Prostate gland (tissue), 2 donors: ENCODE measurements at regions not wholly inside any gene's neighbourhood (a gene's known extent, or its start where the extent isn't known, plus 50 kb on each side); places are given as distances from the start of the nearest gene placed in this dataset.

ENCODE experiments used
- DNase-seq: peaks from one replicate; pipeline ENCODE4 v3.0.0-alpha.2; 2019; ENCODE audit warnings: low spot score
- H3K27ac ChIP-seq, 2 donors: fragments of 200-600 bp; sonication (generic); 2 replicates each; pipeline ENCODE4 v1.5.1; 2017 to 2019
- H3K27me3 ChIP-seq: fragments of 200-600 bp; sonication (generic); replicated peaks from 2 replicates; pipeline ENCODE4 v1.5.1; 2019; ENCODE audit not compliant: insufficient read depth
- H3K36me3 ChIP-seq, 2 donors: fragments of 200-600 bp; sonication (generic); 1 replicate in 1 of 2; 2 replicates in 1 of 2; pipeline versions ENCODE4 v1.5.1 to v1.8.1; 2017 to 2019
- H3K4me1 ChIP-seq: fragments of 200-600 bp; sonication (generic); replicated peaks from 2 replicates; pipeline ENCODE4 v1.5.1; 2019
- H3K4me3 ChIP-seq, 2 donors: fragments of 200-600 bp; sonication (generic); 2 replicates each; pipeline ENCODE4 v1.5.1; 2017 to 2019
- H3K9me3 ChIP-seq: fragments of 200-600 bp; sonication (generic); 2 replicates; pipeline ENCODE4 v1.5.1; 2017
- POLR2A ChIP-seq: fragments of 450-650 bp; IDR thresholded peaks from one replicate; pipeline ENCODE4 v1.6.1; 2016; ENCODE audit warnings: antibody characterized with exemption, mild to moderate bottlenecking
- POLR2AphosphoS5 ChIP-seq: sonication (generic); formaldehyde crosslinking; IDR thresholded peaks from one replicate; pipeline ENCODE4 v1.6.1; 2017; ENCODE audit warnings: antibody characterized with exemption
- WGBS: methylation state at CpG from one replicate; pipeline ENCODE4 v1.1.5; 2018; 5-methylcytosine and 5-hydroxymethylcytosine counted together
- intact Hi-C: fragments of 100-400 bp; cut with DNase I; formaldehyde crosslinking; loops from one replicate; pipeline ENCODE4 v1.14.2; 2022
- TF ChIP-seq, protein P1 (sequence below), 4 experiments: fragments of 200-600 bp in 2 of 4; fragments of 450-650 bp in 2 of 4; sonication (generic) in 2 of 4; IDR thresholded peaks; 1 replicate in 3 of 4; 2 replicates in 1 of 4; pipeline ENCODE4 v1.5.1; 2016 to 2019; ENCODE audit warnings: antibody characterized with exemption in 4 of 4, mild to moderate bottlenecking in 2 of 4, moderate library complexity in 2 of 4

DNA sequence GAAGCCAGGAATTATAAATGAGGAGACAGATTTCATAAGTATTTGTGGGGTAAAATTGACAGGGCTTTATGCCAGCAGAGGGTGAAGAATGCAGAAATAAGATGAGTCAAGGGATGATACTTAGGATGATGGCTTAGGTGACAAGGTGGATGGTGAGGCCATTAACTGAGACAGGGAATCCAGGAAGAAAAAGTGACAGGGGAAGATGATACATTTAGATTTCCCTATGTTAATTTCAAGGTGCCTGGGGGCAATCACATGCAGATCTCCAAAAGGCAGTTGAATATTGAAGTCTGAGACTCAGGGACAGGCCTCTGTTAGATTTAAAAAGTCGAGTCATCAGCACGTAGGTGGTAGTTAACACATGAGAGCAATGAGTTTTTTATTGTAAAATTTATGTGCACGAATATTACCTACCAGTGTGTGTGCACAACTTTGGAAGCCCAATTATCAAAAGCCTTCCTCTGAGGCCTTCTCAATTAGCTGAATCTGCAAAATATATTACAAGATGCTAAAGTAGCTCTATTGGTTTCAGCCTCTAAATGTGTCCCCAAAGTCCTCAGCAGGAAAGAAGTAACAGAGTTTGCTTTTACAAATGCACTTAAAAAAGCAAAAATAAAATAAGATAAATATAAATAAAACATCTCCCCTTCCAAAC, 67.9 kb upstream of the CHL1 start:
- TF ChIP-seq, protein P1, sequence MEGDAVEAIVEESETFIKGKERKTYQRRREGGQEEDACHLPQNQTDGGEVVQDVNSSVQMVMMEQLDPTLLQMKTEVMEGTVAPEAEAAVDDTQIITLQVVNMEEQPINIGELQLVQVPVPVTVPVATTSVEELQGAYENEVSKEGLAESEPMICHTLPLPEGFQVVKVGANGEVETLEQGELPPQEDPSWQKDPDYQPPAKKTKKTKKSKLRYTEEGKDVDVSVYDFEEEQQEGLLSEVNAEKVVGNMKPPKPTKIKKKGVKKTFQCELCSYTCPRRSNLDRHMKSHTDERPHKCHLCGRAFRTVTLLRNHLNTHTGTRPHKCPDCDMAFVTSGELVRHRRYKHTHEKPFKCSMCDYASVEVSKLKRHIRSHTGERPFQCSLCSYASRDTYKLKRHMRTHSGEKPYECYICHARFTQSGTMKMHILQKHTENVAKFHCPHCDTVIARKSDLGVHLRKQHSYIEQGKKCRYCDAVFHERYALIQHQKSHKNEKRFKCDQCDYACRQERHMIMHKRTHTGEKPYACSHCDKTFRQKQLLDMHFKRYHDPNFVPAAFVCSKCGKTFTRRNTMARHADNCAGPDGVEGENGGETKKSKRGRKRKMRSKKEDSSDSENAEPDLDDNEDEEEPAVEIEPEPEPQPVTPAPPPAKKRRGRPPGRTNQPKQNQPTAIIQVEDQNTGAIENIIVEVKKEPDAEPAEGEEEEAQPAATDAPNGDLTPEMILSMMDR (IDR thresholded peaks at IDR 0.05) = no peak
- TF ChIP-seq POLR2A = no peak
- TF ChIP-seq POLR2AphosphoS5 = no peak
- Histone ChIP-seq H3K9me3 (no peaks in the 10 kb centered on the region), H3K27me3 (no peaks in the 10 kb centered on the region), H3K36me3 (no peaks in the 10 kb centered on the region), H3K4me3 (no peak overlapping the region), H3K4me1 (no peaks in the 10 kb centered on the region), H3K27ac (no peak overlapping the region)
- intact Hi-C loops = no loop called here
- 41% methylated on average over 3 of the region's 3 CpGs for WGBS
- no peak for DNase-seq

DNA sequence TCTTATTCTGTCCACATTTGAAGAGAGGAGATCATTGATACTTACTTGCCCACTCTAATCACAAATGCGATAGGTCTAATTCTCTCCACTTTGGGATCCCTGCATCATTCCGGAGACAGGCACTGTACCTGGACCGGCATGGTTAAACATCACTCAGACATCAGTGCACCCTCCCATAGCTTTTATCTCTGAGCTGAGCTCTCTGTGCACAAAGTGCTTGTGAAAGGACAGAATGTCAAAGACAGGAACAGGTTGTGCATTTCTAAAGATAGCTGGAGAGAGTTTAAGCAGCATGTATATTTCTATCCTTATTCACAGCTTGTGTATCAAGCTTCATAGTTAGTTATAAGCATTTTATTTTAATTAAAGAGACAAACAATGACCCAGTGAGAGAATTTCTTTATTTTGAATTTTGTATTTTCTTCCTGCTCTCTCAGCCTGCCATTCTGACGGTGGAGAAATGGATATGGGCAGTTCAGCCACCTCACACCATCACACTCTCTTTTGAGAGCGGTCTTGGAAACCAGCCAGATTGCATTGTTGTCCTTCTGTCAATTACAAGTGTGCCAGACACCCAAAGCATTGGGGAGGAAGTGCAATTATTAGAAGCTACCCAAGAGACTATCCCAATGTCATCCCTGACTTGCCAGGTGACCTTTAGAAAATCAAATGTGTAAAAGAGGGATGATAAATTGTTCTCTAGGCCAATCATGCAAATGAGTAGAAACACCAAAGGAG, 65.2 kb upstream of the CHL1 start:
- WGBS = 76% methylated on average over 5 of the region's 5 CpGs
- Histone ChIP-seq H3K4me3 (no peak overlapping the region), H3K27me3 (no peaks in the 10 kb centered on the region), H3K27ac (no peak overlapping the region), H3K9me3 (no peaks in the 10 kb centered on the region), H3K4me1 (no peaks in the 10 kb centered on the region), H3K36me3 (no peaks in the 10 kb centered on the region)
- intact Hi-C loops = no loop called here
- DNase-seq = no peak
- TF ChIP-seq POLR2AphosphoS5 (no peak), POLR2A (no peak)
- TF ChIP-seq, protein P1 (IDR thresholded peaks at IDR 0.05) = no peak

DNA sequence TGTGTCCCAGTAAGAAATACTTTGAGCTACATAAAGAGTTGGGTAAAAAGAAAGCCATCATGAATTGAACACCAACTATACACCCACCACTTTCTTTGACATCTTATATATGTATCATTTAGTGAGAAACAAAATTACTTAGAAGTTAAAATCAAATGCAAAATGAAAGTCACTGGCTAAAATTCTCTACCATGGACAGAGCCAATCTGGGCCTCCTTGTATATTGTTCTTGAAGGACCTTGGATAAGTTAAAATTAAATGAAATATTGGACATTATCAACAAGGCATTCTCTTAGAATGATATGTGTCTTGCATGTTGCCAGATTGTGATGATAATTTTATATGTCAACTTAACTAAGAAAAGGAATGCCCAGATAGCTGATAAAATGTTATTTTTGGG, 64.2 kb upstream of the CHL1 start:
- no peak for TF ChIP-seq POLR2A
- no peak for TF ChIP-seq POLR2AphosphoS5
- TF ChIP-seq, protein P1 (IDR thresholded peaks at IDR 0.05) = no peak
- Histone ChIP-seq H3K27ac (no peak overlapping the region), H3K27me3 (no peaks in the 10 kb centered on the region), H3K9me3 (no peaks in the 10 kb centered on the region), H3K36me3 (no peaks in the 10 kb centered on the region), H3K4me3 (no peak overlapping the region), H3K4me1 (no peaks in the 10 kb centered on the region)
- intact Hi-C loops = no loop called here
- no peak for DNase-seq

DNA sequence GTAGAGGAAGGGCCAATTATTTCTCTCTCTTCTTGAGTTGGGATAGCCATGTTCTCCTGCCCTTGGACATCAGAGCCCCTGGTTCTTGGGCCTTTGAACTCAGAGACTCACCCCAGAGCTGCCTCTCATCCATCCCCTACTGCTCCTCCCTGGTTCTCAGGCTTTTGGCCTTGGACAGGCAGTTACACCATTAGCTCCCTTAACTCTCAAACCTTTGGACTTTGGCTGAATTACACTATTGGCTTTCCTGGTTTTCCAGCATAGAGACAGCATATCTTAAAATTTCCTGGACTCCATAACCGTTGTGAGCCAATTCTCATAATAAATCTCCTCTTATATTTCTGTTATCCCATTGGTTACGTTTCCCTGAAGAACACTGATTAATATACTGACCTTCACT, 63.7 kb upstream of the CHL1 start:
- H3K4me3 ChIP-seq = no peak overlapping the region
- WGBS = 79% methylated on average over 2 of the region's 2 CpGs
- H3K4me1 ChIP-seq = no peaks in the 10 kb centered on the region
- no peaks in the 10 kb centered on the region for H3K27me3 ChIP-seq
- H3K36me3 ChIP-seq = no peaks in the 10 kb centered on the region
- no peaks in the 10 kb centered on the region for H3K9me3 ChIP-seq
- TF ChIP-seq POLR2A = no peak
- TF ChIP-seq, protein P1 (IDR thresholded peaks at IDR 0.05) = no peak
- no peak for TF ChIP-seq POLR2AphosphoS5
- intact Hi-C loops = no loop called here
- DNase-seq = no peak
- no peak overlapping the region for H3K27ac ChIP-seq

DNA sequence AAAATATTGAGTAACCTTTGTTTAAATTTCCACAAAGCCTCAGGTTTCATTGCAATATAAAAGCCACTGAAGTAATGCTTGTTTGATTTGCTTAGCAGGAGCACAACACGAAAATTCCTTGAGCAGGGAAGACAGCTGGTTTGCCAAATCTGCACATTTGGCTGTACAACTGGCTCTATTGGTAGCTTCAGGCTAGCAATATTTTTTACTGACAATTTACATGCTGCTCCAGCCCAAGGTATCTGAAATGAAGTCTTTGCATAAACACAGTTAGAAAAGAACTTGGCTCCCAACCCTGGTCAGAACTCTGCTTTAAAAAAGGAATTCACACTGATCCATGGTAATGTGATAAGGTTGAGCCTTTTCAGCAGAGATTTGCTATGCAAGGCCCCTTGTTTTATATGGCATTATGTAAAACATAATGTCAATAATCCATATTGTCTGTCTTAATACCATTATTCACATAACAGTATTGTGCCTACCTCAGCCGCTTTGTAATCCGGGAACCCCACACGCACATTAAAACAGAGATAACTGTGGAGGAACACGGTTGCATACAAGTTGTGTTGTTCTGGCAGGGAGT, 55.7 kb upstream of the CHL1 start:
- Histone ChIP-seq H3K4me1 (no peaks in the 10 kb centered on the region), H3K9me3 (no peaks in the 10 kb centered on the region), H3K4me3 (no peak overlapping the region), H3K36me3 (no peaks in the 10 kb centered on the region), H3K27ac (no peak overlapping the region), H3K27me3 (no peaks in the 10 kb centered on the region)
- 50% methylated on average over 5 of the region's 5 CpGs for WGBS
- peak; percentile 5 for DNase-seq
- intact Hi-C loops = no loop called here
- TF ChIP-seq, protein P1 (IDR thresholded peaks at IDR 0.05) = no peak
- peak; percentile 44 for TF ChIP-seq POLR2AphosphoS5
